Neural progenitor cell (in vitro differentiated cells): ENCODE measurements at regions not wholly inside any gene's neighbourhood (a gene's known extent, or its start where the extent isn't known, plus 50 kb on each side); places are given as distances from the start of the nearest gene placed in this dataset.

Experiments used
- DNase-seq: peaks from one replicate; pipeline ENCODE4 v3.0.0-alpha.2; 2016; ENCODE audit warnings: low spot score
- H2AFZ ChIP-seq: fragments of 200-600 bp; sonication (generic); replicated peaks from 2 replicates; pipeline ENCODE4 v1.6.1; 2016; ENCODE audit warnings: antibody characterized with exemption
- H3F3A ChIP-seq: fragments of 200-600 bp; sonication (generic); 2 replicates; pipeline ENCODE4 v1.6.1; 2016; ENCODE audit warnings: antibody characterized with exemption, low read depth
- H3K27ac ChIP-seq: fragments of 200-600 bp; sonication (generic); 2 replicates; pipeline ENCODE4 v1.5.1; 2016; ENCODE audit warnings: mild to moderate bottlenecking
- H3K27me3 ChIP-seq: fragments of 200-600 bp; sonication (generic); 2 replicates; pipeline ENCODE4 v1.6.1; 2016; ENCODE audit warnings: mild to moderate bottlenecking, moderate library complexity
- H3K36me3 ChIP-seq: fragments of 200-600 bp; sonication (generic); 2 replicates; pipeline ENCODE4 v1.5.1; 2016
- H3K4me1 ChIP-seq: fragments of 200-600 bp; sonication (generic); 2 replicates; pipeline ENCODE4 v1.6.1; 2016; ENCODE audit warnings: mixed run types
- H3K4me2 ChIP-seq: fragments of 200-600 bp; sonication (generic); 2 replicates; pipeline ENCODE4 v1.6.1; 2016
- H3K4me3 ChIP-seq: fragments of 200-600 bp; sonication (generic); 2 replicates; pipeline ENCODE4 v1.5.1; 2016
- H3K79me2 ChIP-seq: fragments of 200-600 bp; sonication (generic); 2 replicates; pipeline ENCODE4 v1.6.1; 2016; ENCODE audit warnings: low read depth
- H3K9ac ChIP-seq: fragments of 200-600 bp; sonication (generic); 2 replicates; pipeline ENCODE4 v1.6.1; 2016
- H3K9me3 ChIP-seq: fragments of 200-600 bp; sonication (generic); 2 replicates; pipeline ENCODE4 v1.5.1; 2016; ENCODE audit warnings: low read depth
- H4K20me1 ChIP-seq: fragments of 200-600 bp; sonication (generic); 2 replicates; pipeline ENCODE4 v1.6.1; 2016; ENCODE audit warnings: low read depth
- H3K27ac Mint-ChIP-seq: 3 replicates; pipeline ENCODE4 v1.8.0; 2021; ENCODE audit warnings: mixed read lengths
- H3K27me3 Mint-ChIP-seq: 2 replicates; pipeline ENCODE4 v1.8.0; 2022; ENCODE audit warnings: low read depth, mild to moderate bottlenecking, inconsistent platforms, moderate library complexity, mixed read lengths; ENCODE audit not compliant: insufficient read depth
- H3K36me3 Mint-ChIP-seq: 3 replicates; pipeline ENCODE4 v1.8.0; 2021; ENCODE audit warnings: mixed read lengths
- H3K4me1 Mint-ChIP-seq: 3 replicates; pipeline ENCODE4 v1.8.0; 2021; ENCODE audit warnings: mixed read lengths
- H3K4me3 Mint-ChIP-seq: 3 replicates; pipeline ENCODE4 v1.8.0; 2021; ENCODE audit warnings: mild to moderate bottlenecking, moderate library complexity, mixed read lengths
- H3K9me3 Mint-ChIP-seq: 3 replicates; pipeline ENCODE4 v1.8.0; 2020; ENCODE audit warnings: mixed read lengths
- CTCF ChIP-seq: fragments of 200-600 bp; sonication (generic); IDR thresholded peaks from 2 replicates; pipeline ENCODE4 v1.5.1; 2017; ENCODE audit warnings: antibody characterized with exemption, mild to moderate bottlenecking
- EZH2 ChIP-seq: fragments of 200-600 bp; sonication (generic); IDR thresholded peaks from 2 replicates; pipeline ENCODE4 v1.6.1; 2017; ENCODE audit warnings: antibody characterized with exemption, mild to moderate bottlenecking, moderate library complexity
- EZH2phosphoT487 ChIP-seq: fragments of 200-600 bp; sonication (generic); IDR thresholded peaks from 2 replicates; pipeline ENCODE4 v1.6.1; 2017; ENCODE audit warnings: antibody characterized with exemption

- Mint-ChIP-seq H3K27ac (no peak overlapping the region), H3K4me1 (peaks cover 12% of the 10 kb centered on the region), H3K36me3 (no peaks in the 10 kb centered on the region), H3K4me3 (no peak overlapping the region), H3K9me3 (peaks cover 6% of the 10 kb centered on the region), H3K27me3 (no peaks in the 10 kb centered on the region)
- Histone ChIP-seq H3K4me3 (no peak overlapping the region), H3K9ac (no peak overlapping the region), H3K4me2 (no peak overlapping the region), H2AFZ (no peak overlapping the region), H3K4me1 (peaks cover 11% of the 10 kb centered on the region), H3K27ac (no peak overlapping the region), H3K27me3 (no peaks in the 10 kb centered on the region), H3K36me3 (no peaks in the 10 kb centered on the region), H3F3A (peaks cover 10% of the 10 kb centered on the region), H3K79me2 (no peaks in the 10 kb centered on the region), H3K9me3 (no peaks in the 10 kb centered on the region), H4K20me1 (no peaks in the 10 kb centered on the region)
- no peak for DNase-seq
- TF ChIP-seq EZH2phosphoT487 (no peak), CTCF (no peak), EZH2 (no peak)
These were observed 255.3 kb downstream of the BCL11A start for GRCh38 chr2:60298006-60298696.

GRCh38 chr2:60297296-60298005, 256.0 kb downstream of the BCL11A start:
- Histone ChIP-seq H3K4me2 (no peak overlapping the region), H3K36me3 (no peaks in the 10 kb centered on the region), H4K20me1 (no peaks in the 10 kb centered on the region), H3K9me3 (no peaks in the 10 kb centered on the region), H3F3A (peaks cover 10% of the 10 kb centered on the region), H3K27ac (no peak overlapping the region), H2AFZ (no peak overlapping the region), H3K79me2 (no peaks in the 10 kb centered on the region), H3K4me1 (peaks cover 11% of the 10 kb centered on the region), H3K27me3 (no peaks in the 10 kb centered on the region), H3K9ac (no peak overlapping the region), H3K4me3 (no peak overlapping the region)
- no peaks in the 10 kb centered on the region for H3K27me3 Mint-ChIP-seq
- H3K9me3 Mint-ChIP-seq, result peaks cover 11% of the 10 kb centered on the region
- DNase-seq, result peak; percentile 37
- H3K4me3 Mint-ChIP-seq, result no peak overlapping the region
- H3K4me1 Mint-ChIP-seq, result peaks cover 12% of the 10 kb centered on the region
- no peaks in the 10 kb centered on the region for H3K36me3 Mint-ChIP-seq
- no peak overlapping the region for H3K27ac Mint-ChIP-seq
- no peak for TF ChIP-seq EZH2phosphoT487
- TF ChIP-seq CTCF, result no peak
- no peak for TF ChIP-seq EZH2

- no peaks in the 10 kb centered on the region for H3K27me3 Mint-ChIP-seq
- no peak for TF ChIP-seq EZH2phosphoT487
- no peak for TF ChIP-seq EZH2
- no peak for TF ChIP-seq CTCF
- Histone ChIP-seq H3K9ac (no peak overlapping the region), H3K79me2 (no peaks in the 10 kb centered on the region), H3K4me3 (no peak overlapping the region), H3K36me3 (no peaks in the 10 kb centered on the region), H3K9me3 (no peaks in the 10 kb centered on the region), H3K4me2 (no peak overlapping the region), H3K27me3 (no peaks in the 10 kb centered on the region), H2AFZ (no peak overlapping the region), H4K20me1 (no peaks in the 10 kb centered on the region), H3K4me1 (peaks cover 11% of the 10 kb centered on the region), H3K27ac (no peak overlapping the region), H3F3A (peaks cover 10% of the 10 kb centered on the region)
- H3K4me3 Mint-ChIP-seq, result no peak overlapping the region
- no peaks in the 10 kb centered on the region for H3K36me3 Mint-ChIP-seq
- H3K4me1 Mint-ChIP-seq, result peaks cover 12% of the 10 kb centered on the region
- H3K9me3 Mint-ChIP-seq, result peaks cover 12% of the 10 kb centered on the region
- no peak overlapping the region for H3K27ac Mint-ChIP-seq
- DNase-seq, result no peak
These were observed 257.1 kb downstream of the BCL11A start for GRCh38 chr2:60296219-60296955.
